NAMALWA (cell line): ENCODE measurements at regions not wholly inside any gene's neighbourhood (a gene's known extent, or its start where the extent isn't known, plus 50 kb on each side); places are given as distances from the start of the nearest gene placed in this dataset.

Experiments
- DNase-seq: peaks from one replicate; pipeline ENCODE4 v3.0.0-alpha.2; 2015; ENCODE audit warnings: low spot score

DNA sequence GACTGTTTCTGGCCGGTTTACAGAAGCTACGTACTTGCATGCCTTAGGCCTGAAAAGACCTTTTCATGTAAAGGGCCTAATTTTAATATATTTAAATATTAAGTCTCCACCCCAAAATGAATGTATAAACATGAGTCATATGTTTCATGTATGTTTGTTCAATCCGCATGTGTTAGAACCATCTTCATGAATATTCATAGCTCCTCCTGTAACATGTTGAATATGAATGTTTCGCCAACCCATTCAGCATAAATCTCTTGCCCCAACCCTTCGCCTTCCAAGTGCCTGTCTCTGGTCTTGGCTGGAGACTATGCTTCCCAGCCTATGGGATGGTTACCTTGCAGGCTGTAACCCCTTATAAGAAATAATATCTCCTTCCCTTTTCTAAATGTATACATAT lies 212.5 kb downstream of the SCG2 start:
- no peak for DNase-seq

DNA sequence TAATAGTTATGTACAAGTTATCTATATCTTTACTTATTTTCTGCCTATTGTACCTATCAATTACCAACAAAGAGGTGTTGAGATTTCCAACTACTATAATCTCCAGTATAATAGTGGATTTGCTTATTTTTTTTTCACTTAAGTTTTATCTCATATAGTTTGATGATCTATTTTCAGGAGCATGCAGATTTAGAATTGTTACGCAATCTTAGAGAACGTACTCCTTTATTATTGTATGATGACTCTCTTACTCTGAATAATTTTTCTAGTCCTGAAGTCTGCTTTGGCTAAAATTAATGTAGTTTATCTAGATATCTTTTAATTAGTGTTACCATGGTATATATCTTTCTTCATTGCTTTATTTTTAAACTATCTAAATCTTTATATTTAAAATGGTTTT lies 205.2 kb downstream of the SCG2 start:
- no peak for DNase-seq

DNA sequence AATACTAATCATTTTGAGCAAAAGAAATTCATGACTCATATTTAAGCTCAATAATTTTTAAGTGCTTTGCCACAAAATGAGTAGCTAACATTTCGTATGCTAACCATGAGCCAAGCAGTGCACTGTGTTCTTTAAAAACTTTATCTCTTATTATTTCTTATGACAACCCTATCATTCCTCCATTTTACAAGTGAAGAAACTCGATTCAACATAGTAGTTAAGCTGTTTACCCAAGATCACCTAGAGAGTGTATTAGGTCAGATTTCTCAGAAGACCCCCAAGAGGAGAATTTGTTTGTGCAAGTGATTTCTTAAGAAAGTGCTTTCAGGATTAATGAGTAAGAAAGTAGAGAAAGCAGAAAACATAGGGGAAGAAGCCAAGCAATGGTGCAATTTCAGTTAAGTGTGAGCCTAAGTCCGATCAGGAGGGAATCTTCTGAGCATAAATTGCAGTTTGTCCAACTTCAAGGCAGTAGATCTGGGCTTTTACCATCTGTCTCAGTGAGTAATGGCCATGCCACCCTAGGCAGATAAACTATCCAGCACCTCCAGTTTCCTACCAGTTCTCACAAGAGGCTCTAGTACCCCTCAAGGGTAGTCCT lies 202.7 kb downstream of the SCG2 start:
- DNase-seq: no peak

DNA sequence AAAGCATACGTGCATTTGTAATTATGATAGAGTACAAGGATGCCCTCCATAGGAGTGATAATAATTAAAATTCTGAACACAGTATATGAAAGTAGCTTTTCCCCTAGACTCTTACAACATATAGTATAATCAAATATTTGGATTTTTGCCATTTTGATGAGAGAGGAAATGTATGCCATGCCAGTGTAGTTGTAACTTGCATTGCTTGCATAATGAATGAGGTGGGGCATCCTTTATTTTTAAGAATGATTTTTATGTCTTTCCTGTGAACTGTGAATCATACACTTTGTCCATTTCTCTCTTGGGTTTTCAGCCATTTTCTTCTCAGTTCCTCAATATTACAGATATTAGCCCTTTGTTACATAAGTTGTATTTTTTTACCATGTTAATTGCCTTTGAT lies 197.5 kb downstream of the SCG2 start:
- DNase-seq: no peak

DNA sequence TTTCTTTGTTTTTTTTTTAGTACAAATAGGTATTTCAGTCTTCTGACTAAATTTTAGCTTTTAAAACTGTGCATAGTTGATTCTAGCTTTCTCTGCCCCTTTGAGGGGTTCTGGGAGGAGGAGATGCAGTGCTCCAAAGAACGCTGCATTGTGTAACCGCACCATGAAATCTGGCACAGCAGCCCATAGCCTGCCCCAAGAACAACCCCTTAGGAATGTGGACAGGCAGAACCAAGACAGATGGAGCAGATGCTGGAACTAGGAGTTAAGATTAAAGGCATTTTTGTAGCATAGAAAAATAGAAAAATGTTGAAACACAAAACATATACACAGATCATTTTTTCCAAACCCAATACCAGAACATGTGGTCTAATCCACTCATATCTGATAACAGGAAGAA lies 187.5 kb downstream of the SCG2 start:
- no peak for DNase-seq

DNA sequence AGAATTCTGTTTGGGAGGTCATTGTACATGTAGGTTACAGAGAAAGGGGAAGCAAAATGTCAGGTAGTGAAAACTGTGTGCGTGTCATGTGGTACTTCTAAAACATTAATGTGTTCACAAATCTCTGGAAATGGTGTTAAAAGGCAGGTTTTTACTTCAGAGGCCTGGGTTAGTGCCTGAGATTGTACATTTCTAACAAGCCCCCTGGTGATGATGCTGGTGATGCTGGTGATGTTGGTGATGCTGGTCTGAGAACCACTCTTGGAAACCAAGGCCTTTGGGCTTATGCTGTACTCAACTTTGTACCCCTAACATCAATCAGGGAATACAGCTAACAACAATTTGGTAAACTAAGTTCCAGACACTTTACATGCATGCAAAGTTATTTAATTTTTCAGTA lies 187.1 kb downstream of the SCG2 start:
- DNase-seq: no peak

DNA sequence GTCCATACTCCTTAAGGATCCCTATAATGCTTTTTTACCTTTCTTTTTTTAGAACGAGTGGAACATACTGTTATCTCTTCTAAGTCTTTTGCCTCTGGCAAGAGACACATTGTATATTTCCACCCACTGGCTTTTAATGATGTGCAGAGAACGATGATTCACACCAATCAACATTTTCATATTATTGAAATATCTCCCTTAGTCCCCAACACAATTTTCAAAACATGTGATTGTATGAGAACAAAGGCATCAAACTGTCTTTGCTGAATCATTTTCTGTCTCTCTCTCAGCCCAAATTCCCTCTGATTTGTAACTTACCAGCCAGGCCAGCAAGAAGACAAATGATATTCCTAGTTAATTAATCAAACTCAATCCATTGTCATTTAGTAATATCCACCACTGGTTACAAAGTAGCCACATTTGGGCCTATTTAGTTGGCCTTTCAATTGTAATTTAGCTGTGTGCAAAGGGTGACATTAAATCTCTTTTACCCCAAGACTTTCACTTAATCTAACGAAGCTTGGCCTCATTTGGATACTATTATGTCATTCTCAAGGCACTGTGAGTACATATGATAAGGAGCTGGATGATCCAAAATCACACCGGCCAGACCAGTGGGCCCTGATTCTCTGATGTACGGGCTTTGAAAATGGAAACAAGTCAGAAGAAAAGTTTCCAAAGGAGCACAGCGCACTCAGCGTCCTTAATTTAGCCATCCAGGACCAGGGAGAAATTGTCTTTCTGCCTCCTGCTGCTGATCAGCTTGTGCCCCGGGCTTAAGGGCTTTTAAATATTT lies 185.1 kb downstream of the SCG2 start:
- DNase-seq: no peak

DNA sequence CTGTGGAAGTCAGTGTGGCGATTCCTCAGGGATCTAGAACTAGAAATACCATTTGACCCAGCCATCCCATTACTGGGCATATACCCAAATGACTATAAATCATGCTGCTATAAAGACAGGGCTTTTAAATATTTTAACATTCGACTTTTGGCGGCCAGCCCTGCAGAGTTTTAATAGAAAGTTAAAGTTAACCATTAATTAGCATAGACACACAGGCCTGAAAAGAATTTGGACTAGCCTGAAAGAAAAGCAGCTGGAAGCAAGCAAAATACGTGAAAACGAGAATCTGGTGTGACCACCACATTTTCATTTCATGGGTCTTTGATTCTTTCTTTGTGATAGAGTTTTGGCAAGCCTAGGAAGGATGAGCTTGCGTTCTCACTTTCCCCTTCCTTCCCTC lies 184.0 kb downstream of the SCG2 start:
- no peak for DNase-seq

DNA sequence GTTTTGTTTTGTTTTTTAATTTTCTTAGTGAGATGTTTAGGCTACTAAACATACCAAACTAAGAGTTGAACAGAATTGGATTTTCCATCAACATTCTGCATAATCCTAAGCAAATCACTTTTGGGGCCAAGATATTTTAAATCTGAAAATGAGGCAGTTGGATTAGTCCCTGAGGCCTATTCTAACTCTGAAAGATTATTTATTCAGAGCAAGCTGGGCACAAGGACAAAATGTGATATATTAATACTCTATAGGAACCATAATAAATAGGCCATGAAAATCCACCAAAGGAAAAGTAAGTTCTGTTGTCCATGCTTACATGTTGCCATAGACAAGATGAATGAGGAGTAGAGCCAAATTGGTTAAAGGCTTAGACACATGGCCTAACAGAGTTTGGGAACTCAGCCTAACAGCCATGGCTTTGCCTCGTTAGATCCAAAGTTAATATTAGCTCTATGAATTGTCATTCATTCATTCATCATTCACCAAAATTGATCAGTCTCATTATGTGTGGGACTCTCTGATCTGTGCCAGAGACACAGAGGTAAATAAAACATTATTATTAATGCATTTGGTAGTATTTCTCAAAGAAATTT lies 183.5 kb downstream of the SCG2 start:
- DNase-seq: no peak

DNA sequence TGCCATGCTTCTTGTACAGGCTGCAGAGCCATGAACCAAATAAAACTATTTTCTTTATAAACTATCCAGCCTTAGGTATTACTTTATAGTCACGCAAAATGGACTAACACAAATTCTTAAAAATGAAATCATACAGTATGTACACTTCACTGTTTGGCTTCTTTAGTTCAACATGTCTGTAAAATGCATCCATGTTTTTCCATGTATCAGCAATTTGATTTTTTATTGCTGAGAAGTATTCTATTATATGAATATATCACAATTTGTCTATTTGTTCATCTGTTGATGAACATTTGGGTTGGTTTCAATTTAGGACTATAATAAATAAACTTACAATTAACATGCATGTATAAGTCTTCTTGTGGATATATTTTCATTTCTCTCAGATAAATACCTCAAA lies 182.1 kb downstream of the SCG2 start:
- DNase-seq: no peak

DNA sequence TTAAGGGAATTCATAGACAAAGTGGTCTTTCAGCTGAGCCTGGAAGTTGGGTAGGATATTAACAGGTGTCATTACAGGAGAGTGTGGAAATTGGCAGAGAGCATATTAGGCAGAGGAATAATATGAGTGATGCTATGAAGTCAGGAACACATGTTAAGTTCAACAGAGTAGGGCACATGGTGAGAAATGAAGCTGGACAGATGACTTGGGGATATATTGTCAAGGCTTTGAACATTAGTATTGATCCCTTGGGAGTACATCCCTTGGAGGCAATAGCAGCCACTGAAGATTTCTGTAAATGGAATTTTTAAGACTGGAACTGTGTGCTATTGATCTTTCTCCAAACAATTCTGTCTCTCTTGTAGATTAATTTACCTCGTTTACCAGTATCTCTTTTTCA lies 170.7 kb downstream of the SCG2 start:
- DNase-seq: no peak

DNA sequence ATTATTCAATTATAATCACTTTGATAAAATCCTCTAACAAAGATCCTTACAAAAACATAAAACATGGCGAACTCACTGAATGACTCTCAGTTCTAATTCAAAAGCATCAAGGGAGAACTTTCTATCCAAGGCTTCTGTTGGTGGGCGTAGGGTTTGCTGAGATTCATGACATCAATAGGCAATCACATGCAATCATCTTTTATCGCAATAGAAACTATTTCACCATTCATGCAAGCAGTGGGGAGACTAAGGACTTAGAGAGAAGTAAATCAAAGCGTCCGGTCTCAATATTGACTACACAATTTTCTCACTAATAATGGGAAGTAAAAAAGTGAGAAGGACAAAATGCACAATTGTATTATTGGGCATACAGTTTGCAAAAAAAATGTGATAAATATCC lies 168.7 kb downstream of the SCG2 start:
- DNase-seq: no peak

DNA sequence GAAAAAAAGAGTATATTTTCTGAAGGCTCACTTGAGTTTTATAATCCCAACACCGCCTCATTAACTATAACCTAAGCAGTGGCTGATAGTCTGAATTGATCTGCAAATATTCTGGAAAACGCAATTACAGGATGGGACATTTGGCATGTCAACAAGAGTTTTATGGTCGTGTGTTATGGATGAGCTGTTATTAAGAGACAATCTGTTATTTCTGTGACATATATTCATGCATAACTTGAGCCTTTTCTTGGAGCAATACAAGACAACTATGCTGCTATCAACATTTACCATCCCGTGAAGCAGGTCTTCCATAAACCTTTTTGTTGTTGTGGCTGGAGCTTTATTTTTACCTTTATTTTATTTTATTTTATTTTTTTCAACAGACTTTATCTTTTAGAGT lies 164.4 kb downstream of the SCG2 start:
- no peak for DNase-seq

DNA sequence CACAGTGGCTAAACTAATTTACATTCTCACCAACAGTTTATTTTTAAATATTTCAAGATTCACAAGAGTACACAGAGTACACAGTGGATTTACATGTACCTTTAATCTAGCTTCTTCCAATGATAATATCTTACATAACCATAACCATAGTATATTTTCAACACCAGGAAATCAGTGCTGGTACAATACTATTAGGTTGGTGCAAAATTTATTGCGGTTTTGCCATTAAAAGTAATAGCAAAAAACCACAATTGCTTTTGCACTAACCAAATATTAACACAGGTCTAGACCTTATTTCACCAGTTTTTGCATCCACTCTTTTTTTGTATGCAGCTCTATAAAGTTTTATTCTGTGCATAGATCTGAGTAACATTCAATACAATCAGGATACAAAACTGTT lies 163.0 kb downstream of the SCG2 start:
- no peak for DNase-seq

DNA sequence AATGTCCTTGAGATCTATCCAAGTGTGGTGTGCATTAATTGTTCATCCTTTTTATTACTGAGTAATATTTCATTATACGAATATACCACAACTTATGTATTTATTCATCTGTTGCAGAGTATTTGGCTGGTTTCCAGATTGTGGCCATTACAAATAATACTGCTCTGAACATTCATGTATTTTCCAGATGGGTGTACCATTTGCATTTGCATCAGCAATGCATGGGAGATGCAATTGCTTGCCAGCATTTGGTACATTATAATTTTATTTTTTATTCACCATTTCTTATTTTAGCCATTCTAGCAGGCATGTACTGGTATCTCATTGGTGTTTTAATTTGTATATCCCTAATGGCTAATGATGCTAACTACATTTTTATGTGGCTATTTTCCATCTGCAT lies 162.4 kb downstream of the SCG2 start:
- DNase-seq: no peak

DNA sequence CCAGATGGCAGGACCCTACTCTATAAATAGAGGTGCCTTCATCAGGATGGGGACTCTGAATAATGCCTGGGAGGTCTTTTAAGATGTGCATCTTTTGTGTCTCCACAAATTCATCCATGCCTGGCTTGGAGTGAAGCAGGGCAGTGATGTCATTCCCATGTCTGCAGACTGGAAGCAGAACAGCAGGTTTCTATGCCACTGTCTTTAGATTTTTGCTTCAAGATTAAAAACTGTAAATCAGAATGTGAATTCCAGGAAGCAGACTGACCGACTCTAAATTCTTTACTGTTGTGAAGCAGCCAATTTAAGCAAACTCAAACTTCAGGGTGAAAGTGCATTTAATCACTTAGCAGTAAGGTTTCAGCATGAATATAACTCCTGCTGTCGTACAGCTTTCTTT lies 159.3 kb downstream of the SCG2 start:
- no peak for DNase-seq

DNA sequence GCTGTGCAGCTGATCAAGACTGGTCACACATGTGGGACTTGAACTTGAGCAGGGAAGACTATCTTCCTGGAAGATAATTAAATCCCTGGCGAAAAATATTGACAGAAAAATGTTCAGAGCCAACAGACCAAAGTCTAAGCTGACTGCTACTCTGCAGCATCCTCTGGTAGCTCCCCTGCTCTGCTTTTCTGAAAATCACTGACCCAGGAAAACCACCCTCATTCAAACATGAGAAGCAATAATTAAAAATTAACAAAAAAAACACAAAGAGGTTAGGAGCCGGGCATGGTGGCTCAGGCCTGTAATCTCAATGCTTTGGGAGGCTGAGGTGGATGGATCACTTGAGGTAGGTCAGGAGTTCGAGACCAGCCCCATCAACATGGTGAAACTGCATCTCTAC lies 151.9 kb downstream of the SCG2 start:
- no peak for DNase-seq

DNA sequence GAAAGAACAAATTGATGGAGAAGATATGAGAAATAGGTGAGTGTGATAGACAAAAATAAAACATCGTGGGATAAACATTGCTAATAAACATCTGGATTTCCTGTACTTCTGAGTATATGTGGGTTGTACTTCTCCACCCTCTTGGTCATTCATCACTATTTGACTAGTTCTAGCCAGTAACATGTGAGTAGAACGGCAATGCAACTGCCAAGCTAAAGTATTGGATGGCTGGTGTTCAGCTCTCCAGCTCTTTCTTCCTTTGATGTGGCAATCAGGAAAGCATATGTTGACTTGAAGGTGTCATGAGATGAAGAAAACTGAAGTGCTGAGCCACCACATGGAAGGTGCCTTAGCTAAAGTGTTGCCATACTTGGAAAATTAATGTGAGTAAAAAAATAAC lies 144.9 kb downstream of the SCG2 start:
- no peak for DNase-seq

DNA sequence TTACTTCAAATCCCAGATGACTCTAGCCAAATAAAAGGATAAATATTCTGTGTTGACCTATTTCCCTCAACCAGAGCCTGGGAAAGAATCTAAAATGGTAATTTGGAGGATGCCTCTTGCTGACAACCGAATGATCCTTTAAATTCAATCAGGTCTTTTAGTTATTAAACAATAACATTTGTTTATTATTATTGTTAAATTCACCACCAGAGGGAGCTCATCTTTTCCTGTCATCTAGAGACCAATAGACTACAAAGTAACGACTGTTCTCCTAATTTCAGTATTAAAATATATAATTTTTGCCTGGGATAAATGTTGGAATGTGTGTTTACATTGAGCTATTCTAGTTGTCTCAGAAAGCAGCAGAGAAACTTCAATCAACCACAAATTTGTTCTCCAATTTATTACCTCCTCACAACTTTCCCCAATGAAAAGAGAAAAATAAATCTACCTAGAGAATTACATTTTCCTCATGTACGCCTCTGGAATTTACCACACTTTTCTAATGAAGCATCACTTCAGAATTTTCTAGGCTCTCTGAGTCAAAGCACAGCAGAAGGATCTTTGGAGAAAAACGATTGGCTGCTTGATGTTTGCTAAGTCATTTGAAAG lies 142.7 kb downstream of the SCG2 start:
- DNase-seq: peak; percentile 36

DNA sequence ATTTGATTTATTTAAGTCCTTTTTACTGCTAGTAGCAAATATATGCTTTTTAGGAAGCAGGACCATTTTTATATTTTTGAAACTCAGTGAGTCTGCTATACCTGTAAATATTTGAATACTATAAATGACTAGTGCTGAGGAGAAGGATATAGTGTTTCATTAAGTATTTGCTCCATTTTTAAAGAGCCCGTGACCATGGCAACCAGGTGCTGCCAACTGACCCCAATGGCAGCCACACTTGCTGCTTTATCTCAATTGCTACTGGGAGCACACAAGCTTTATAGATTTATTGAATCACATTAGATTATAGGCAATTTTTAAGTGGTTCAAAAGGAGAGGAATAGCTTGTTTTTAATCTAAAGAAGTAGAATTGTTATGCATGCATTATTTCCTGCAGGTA lies 142.0 kb downstream of the SCG2 start:
- DNase-seq: no peak

DNA sequence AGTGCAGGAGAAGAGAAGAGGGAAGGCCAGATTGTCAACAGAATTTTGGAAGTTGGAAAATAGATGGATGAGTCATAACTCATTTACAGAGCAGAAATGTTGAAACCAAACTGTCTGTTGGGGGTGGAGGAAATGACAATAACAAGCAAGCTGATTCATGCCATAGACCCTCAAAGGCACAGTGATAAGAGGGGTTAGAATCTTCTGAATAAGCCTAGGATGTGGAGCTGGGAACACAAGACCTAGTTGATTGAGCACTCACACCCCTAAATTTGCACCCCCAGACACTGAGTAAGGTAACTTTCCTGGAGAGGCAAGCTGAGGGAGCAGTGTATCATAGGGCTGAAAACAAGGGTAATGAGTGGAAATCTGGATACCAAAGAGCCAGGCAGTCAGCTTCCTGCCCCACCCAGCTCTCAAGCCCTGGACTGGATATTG lies 141.4 kb downstream of the SCG2 start:
- no peak for DNase-seq

DNA sequence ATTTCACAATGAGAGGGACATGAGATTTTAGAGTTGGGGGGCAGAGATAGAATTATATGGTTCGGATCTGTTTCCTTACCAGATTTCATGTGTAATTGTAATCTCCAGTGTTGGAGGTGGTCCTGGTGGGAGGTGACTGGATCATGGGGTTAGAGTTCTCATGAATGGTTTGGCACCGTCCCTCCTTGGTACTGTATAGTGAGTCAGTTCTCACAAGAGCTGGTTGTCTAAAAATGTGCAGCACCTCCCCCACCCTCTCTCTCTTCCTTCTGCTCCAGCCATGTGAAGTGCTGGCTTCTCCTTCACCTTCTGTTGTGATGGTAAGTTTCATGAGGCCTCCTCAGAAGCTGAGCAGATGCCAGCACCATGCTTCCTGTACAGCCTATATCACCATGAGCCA lies 138.1 kb downstream of the SCG2 start:
- DNase-seq: no peak

DNA sequence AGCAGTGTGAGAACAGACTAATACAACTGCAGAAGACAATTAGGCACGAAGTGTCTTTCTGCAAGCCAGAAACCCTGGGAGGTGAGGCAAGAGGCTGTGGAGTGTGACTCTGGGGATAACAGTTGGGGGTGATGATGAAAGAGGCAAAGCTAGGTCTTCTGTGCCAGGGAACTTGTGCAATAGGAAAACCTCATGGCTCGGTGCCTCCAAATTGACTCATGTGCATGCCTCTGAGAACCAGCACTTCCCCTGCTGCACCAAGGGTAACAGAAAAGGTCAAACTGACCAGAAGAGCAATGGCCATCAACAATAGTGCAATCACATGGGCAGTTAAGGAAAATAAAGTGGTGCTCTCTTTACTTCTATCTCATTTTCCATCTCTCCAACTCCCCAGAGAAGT lies 136.4 kb downstream of the SCG2 start:
- no peak for DNase-seq
